ENCODE measurements at regions not wholly inside any gene's neighbourhood (a gene's known extent, or its start where the extent isn't known, plus 50 kb on each side); places are given as distances from the start of the nearest gene placed in this dataset.
"Not testable (repeated sequence)": the region's sequence is repeated elsewhere in the genome, so short reads cannot be mapped to it uniquely, and the experiment has no call there.

- no peak for DNase-seq (ENCODE audit: extremely low read depth in 1 of 2, low read depth in 1 of 2)
Measured at GRCh38 chr7:109696723-109697122, 1127.0 kb downstream of the DNAJB9 start.

GRCh38 chr7:109699661-109700060 is 1130.0 kb downstream of the DNAJB9 start:
- no peak for DNase-seq (ENCODE audit: extremely low read depth in 1 of 2, low read depth in 1 of 2)

GRCh38 chr7:109713366-109713765 is 1143.7 kb downstream of the DNAJB9 start:
- no peak for DNase-seq (ENCODE audit: extremely low read depth in 1 of 2, low read depth in 1 of 2)

- DNase-seq (ENCODE audit: extremely low read depth in 1 of 2, low read depth in 1 of 2), result not testable (repeated sequence)
Measured at GRCh38 chr7:109719359-109719758, 1149.7 kb downstream of the DNAJB9 start.

GRCh38 chr7:109734601-109735000 is 1164.9 kb downstream of the DNAJB9 start:
- DNase-seq (ENCODE audit: extremely low read depth in 1 of 2, low read depth in 1 of 2), result no peak

GRCh38 chr7:109735881-109736280 is 1166.2 kb downstream of the DNAJB9 start:
- no peak for DNase-seq (ENCODE audit: extremely low read depth in 1 of 2, low read depth in 1 of 2)

- no peak for DNase-seq (ENCODE audit: extremely low read depth in 1 of 2, low read depth in 1 of 2)
Measured at GRCh38 chr7:109745677-109746410, 1176.2 kb downstream of the DNAJB9 start.

- DNase-seq (ENCODE audit: extremely low read depth in 1 of 2, low read depth in 1 of 2), result no peak
Measured at GRCh38 chr7:109751241-109751640, 1181.6 kb downstream of the DNAJB9 start.

- DNase-seq (ENCODE audit: extremely low read depth in 1 of 2, low read depth in 1 of 2), result no peak
Measured at GRCh38 chr7:109752068-109752467, 1182.4 kb downstream of the DNAJB9 start.

- no peak for DNase-seq (ENCODE audit: extremely low read depth in 1 of 2, low read depth in 1 of 2)
Measured at GRCh38 chr7:109757713-109758112, 1188.0 kb downstream of the DNAJB9 start.

GRCh38 chr7:109763611-109764010 is 1193.9 kb downstream of the DNAJB9 start:
- no peak for DNase-seq (ENCODE audit: extremely low read depth in 1 of 2, low read depth in 1 of 2)

GRCh38 chr7:109772161-109772560 is 1202.5 kb downstream of the DNAJB9 start:
- no peak for DNase-seq (ENCODE audit: extremely low read depth in 1 of 2, low read depth in 1 of 2)

- no peak for DNase-seq (ENCODE audit: extremely low read depth in 1 of 2, low read depth in 1 of 2)
Measured at GRCh38 chr7:109782806-109783205, 1213.1 kb downstream of the DNAJB9 start.

GRCh38 chr7:109806548-109806947 is 1236.9 kb downstream of the DNAJB9 start:
- DNase-seq (ENCODE audit: extremely low read depth in 1 of 2, low read depth in 1 of 2), result no peak

GRCh38 chr7:109821156-109821555 is 1251.5 kb downstream of the DNAJB9 start:
- no peak for DNase-seq (ENCODE audit: extremely low read depth in 1 of 2, low read depth in 1 of 2)

- DNase-seq (ENCODE audit: extremely low read depth in 1 of 2, low read depth in 1 of 2), result no peak
Measured at GRCh38 chr7:109834851-109835250, 1256.1 kb upstream of the LRRN3 start.

GRCh38 chr7:109835577-109835976 is 1255.3 kb upstream of the LRRN3 start:
- DNase-seq (ENCODE audit: extremely low read depth in 1 of 2, low read depth in 1 of 2), result no peak

- no peak for DNase-seq (ENCODE audit: extremely low read depth in 1 of 2, low read depth in 1 of 2)
Measured at GRCh38 chr7:109836016-109836415, 1254.9 kb upstream of the LRRN3 start.

GRCh38 chr7:109842386-109842785 is 1248.5 kb upstream of the LRRN3 start:
- DNase-seq (ENCODE audit: extremely low read depth in 1 of 2, low read depth in 1 of 2), result no peak

- no peak for DNase-seq (ENCODE audit: extremely low read depth in 1 of 2, low read depth in 1 of 2)
Measured at GRCh38 chr7:109844362-109844761, 1246.6 kb upstream of the LRRN3 start.

- DNase-seq (ENCODE audit: extremely low read depth in 1 of 2, low read depth in 1 of 2), result no peak
Measured at GRCh38 chr7:109864230-109864629, 1226.7 kb upstream of the LRRN3 start.

- no peak for DNase-seq (ENCODE audit: extremely low read depth in 1 of 2, low read depth in 1 of 2)
Measured at GRCh38 chr7:109868215-109868860, 1222.6 kb upstream of the LRRN3 start.

GRCh38 chr7:109873296-109873695 is 1217.6 kb upstream of the LRRN3 start:
- no peak for DNase-seq (ENCODE audit: extremely low read depth in 1 of 2, low read depth in 1 of 2)
